ENCODE measurements at regions not wholly inside any gene's neighbourhood (a gene's known extent, or its start where the extent isn't known, plus 50 kb on each side); places are given as distances from the start of the nearest gene placed in this dataset.

- TF ChIP-seq, protein P1, sequence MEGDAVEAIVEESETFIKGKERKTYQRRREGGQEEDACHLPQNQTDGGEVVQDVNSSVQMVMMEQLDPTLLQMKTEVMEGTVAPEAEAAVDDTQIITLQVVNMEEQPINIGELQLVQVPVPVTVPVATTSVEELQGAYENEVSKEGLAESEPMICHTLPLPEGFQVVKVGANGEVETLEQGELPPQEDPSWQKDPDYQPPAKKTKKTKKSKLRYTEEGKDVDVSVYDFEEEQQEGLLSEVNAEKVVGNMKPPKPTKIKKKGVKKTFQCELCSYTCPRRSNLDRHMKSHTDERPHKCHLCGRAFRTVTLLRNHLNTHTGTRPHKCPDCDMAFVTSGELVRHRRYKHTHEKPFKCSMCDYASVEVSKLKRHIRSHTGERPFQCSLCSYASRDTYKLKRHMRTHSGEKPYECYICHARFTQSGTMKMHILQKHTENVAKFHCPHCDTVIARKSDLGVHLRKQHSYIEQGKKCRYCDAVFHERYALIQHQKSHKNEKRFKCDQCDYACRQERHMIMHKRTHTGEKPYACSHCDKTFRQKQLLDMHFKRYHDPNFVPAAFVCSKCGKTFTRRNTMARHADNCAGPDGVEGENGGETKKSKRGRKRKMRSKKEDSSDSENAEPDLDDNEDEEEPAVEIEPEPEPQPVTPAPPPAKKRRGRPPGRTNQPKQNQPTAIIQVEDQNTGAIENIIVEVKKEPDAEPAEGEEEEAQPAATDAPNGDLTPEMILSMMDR (IDR thresholded peaks at IDR 0.05), result no peak
- TF ChIP-seq POLR2A (IDR thresholded peaks at IDR 0.05; ENCODE audit: low read depth), result no peak
Observed at GRCh38 chr10:76700241-76700640, 937.4 kb downstream of the KCNMA1 start.

All from esophagus muscularis mucosa (tissue), 3 donors.